Upper lobe of right lung (tissue), 1 donor: ENCODE measurements at regions not wholly inside any gene's neighbourhood (a gene's known extent, or its start where the extent isn't known, plus 50 kb on each side); places are given as distances from the start of the nearest gene placed in this dataset.

ENCODE experiments used
- ATAC-seq: fragments of 200-7000 bp; cut with Tn5 transposase; one replicate; pipeline ENCODE4 v1.9.1; 2020; ENCODE audit warnings: mild to moderate bottlenecking, moderate library complexity
- DNase-seq: peaks from one replicate; pipeline ENCODE4 v3.0.0-alpha.2; 2020
- H3K27ac ChIP-seq: fragments of 200-600 bp; one replicate; pipeline ENCODE4 v1.8.0; 2022
- H3K27me3 ChIP-seq: fragments of 200-600 bp; one replicate; pipeline ENCODE4 v1.8.0; 2022; ENCODE audit warnings: mild to moderate bottlenecking
- H3K36me3 ChIP-seq: fragments of 200-600 bp; one replicate; pipeline ENCODE4 v1.8.0; 2022
- H3K4me1 ChIP-seq: fragments of 200-600 bp; one replicate; pipeline ENCODE4 v1.8.0; 2022
- H3K4me3 ChIP-seq: fragments of 200-600 bp; one replicate; pipeline ENCODE4 v1.8.0; 2022; ENCODE audit warnings: mild to moderate bottlenecking
- H3K9me3 ChIP-seq: fragments of 200-600 bp; one replicate; pipeline ENCODE4 v1.8.0; 2022
- intact Hi-C: fragments of 100-400 bp; cut with DNase I; formaldehyde crosslinking; loops from one replicate; pipeline ENCODE4 v1.11.0; 2022
- TF ChIP-seq, protein P1 (sequence below): fragments of 200-600 bp; IDR thresholded peaks from one replicate; pipeline ENCODE4 v1.8.0; 2022; ENCODE audit warnings: antibody characterized with exemption
- donor health status: DM: no; HTN: yes; CAD: no; lungs with severe emphysema.

- intact Hi-C loops: no loop called here
- H3K27ac ChIP-seq: no peak overlapping the region
- TF ChIP-seq, protein P1, sequence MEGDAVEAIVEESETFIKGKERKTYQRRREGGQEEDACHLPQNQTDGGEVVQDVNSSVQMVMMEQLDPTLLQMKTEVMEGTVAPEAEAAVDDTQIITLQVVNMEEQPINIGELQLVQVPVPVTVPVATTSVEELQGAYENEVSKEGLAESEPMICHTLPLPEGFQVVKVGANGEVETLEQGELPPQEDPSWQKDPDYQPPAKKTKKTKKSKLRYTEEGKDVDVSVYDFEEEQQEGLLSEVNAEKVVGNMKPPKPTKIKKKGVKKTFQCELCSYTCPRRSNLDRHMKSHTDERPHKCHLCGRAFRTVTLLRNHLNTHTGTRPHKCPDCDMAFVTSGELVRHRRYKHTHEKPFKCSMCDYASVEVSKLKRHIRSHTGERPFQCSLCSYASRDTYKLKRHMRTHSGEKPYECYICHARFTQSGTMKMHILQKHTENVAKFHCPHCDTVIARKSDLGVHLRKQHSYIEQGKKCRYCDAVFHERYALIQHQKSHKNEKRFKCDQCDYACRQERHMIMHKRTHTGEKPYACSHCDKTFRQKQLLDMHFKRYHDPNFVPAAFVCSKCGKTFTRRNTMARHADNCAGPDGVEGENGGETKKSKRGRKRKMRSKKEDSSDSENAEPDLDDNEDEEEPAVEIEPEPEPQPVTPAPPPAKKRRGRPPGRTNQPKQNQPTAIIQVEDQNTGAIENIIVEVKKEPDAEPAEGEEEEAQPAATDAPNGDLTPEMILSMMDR: no peak
- no peaks in the 10 kb centered on the region for H3K36me3 ChIP-seq
- H3K4me1 ChIP-seq: peaks cover 2% of the 10 kb centered on the region
- DNase-seq (no peak), ATAC-seq (no peak)
- H3K4me3 ChIP-seq: no peak overlapping the region
- H3K9me3 ChIP-seq: no peaks in the 10 kb centered on the region
- no peaks in the 10 kb centered on the region for H3K27me3 ChIP-seq
Observed at GRCh38 chr6:14969126-14969525, 276.7 kb upstream of the JARID2 start.

DNA sequence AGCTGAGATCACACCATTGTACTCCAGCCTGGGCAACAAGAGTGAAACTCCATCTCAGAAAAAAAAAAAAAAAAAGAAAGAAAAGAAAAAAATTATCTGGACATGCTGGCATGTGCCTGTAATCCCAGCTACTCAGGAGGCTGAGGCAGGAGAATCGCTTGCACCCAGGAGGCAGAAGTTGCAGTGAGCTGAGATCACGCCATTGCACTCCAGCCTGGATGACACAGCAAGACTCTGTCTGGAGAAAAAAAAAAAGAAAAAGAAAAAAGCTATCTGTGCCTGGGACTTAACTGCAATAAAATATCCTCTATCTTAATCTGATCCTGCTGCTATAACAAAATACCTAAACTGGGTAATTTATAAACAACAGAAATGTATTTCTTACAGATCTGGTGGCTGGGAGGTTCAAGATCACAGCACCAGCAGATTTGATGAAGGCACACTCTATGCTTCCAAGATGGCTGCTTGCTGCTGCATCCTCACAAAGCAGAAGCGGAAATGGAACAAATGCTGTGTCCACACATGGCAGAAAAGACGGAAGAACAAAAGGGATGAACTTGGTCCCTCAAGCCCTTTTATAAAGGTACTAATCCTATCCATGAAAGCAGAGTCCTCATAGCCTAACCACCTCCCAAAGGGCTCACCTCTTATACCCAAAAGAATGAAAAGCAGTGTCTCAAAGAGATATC lies 273.3 kb upstream of the JARID2 start:
- no peaks in the 10 kb centered on the region for H3K9me3 ChIP-seq
- no peak overlapping the region for H3K4me3 ChIP-seq
- intact Hi-C loops: no loop called here
- TF ChIP-seq, protein P1: no peak
- H3K27me3 ChIP-seq: no peaks in the 10 kb centered on the region
- no peaks in the 10 kb centered on the region for H3K4me1 ChIP-seq
- H3K36me3 ChIP-seq: no peaks in the 10 kb centered on the region
- H3K27ac ChIP-seq: no peak overlapping the region
- ATAC-seq (no peak), DNase-seq (no peak)

DNA sequence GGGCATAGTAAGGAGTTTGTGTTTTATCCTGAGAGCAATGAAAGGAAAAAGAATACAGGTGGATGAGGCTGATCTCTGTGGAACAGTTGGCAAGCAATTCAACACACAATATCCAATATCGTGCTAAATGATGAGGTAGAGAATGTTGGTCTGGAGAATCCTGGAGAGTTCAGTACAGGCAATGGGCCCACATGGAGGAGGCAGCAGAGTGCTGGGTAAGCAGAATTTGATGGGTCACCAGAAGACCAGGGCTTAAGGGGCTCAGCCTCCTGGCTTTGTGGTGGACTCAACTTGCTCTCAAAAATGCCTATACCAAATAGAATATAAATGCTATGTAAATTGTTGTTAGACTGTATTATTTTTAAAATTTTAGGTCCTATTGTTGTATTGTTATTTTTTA lies 271.5 kb upstream of the JARID2 start:
- TF ChIP-seq, protein P1: no peak
- ATAC-seq (no peak), DNase-seq (no peak)
- no peaks in the 10 kb centered on the region for H3K36me3 ChIP-seq
- no peaks in the 10 kb centered on the region for H3K27me3 ChIP-seq
- H3K4me3 ChIP-seq: no peak overlapping the region
- H3K27ac ChIP-seq: no peak overlapping the region
- no peaks in the 10 kb centered on the region for H3K9me3 ChIP-seq
- intact Hi-C loops: no loop called here
- no peaks in the 10 kb centered on the region for H3K4me1 ChIP-seq

GRCh38 chr6:14974792-14975470 lies 270.9 kb upstream of the JARID2 start:
- Histone ChIP-seq H3K36me3 (no peaks in the 10 kb centered on the region), H3K4me3 (no peak overlapping the region), H3K27me3 (no peaks in the 10 kb centered on the region), H3K9me3 (no peaks in the 10 kb centered on the region), H3K4me1 (no peaks in the 10 kb centered on the region), H3K27ac (no peak overlapping the region)
- DNase-seq (no peak), ATAC-seq (no peak)
- intact Hi-C loops: no loop called here
- TF ChIP-seq, protein P1: no peak

DNA sequence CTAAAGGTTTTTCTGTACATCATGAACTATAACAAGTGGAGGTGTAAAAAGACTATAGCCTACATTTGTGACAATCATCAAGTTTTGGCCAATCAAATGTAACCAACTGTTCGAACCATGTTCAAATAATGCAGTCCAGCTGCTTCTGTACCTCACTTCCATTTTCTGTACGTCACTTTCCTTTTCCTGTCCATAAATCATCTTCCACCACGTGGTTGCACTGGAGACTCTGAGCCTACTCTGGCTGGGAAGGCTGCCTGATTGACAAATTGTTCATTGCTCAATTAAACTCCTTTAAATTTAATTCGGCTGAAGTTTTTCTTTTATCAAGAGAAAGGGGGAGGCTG lies 270.4 kb upstream of the JARID2 start:
- ATAC-seq: no peak
- DNase-seq: no peak
- Histone ChIP-seq H3K36me3 (no peaks in the 10 kb centered on the region), H3K9me3 (no peaks in the 10 kb centered on the region), H3K4me1 (no peaks in the 10 kb centered on the region), H3K4me3 (no peak overlapping the region), H3K27ac (no peak overlapping the region), H3K27me3 (no peaks in the 10 kb centered on the region)
- TF ChIP-seq, protein P1: no peak
- intact Hi-C loops: no loop called here
